H1 (cell line): ENCODE measurements at regions not wholly inside any gene's neighbourhood (a gene's known extent, or its start where the extent isn't known, plus 50 kb on each side); places are given as distances from the start of the nearest gene placed in this dataset.

Source experiments
- CTCF ChIA-PET: fragments of 300-600 bp; sonication (Branson Sonifier 250); formaldehyde crosslinking; loops from one replicate; lab custom pipeline; 2021; ENCODE audit not compliant: partially characterized antibody; lab: Charles Lee
- POLR2A ChIA-PET: fragments of 300-600 bp; sonication (Branson Sonifier 250); formaldehyde crosslinking; loops from one replicate; lab custom pipeline; 2021; ENCODE audit warnings: inconsistent platforms; ENCODE audit not compliant: partially characterized antibody; lab: Charles Lee
- DNase-seq, 2 experiments: peaks; one replicate each; pipeline versions ENCODE4 v3.0.0 to v3.0.0-alpha.2; 2010 to 2022; ENCODE audit warnings: low spot score in 2 of 2, low read depth in 1 of 2, mixed read lengths in 1 of 2
- FAIRE-seq: peaks from 2 replicates; lab custom pipeline; 2011; peaks lifted over from hg19 to GRCh38; lab: Jason Lieb, UNC
- H2AFZ ChIP-seq: 2 replicates; pipeline ENCODE4 v1.8.1; 2012; ENCODE audit warnings: low read length, inconsistent platforms
- H2AK5ac ChIP-seq: 2 replicates; pipeline ENCODE4 v1.6.1; 2013; ENCODE audit warnings: low read depth, low read length
- H2BK120ac ChIP-seq: replicated peaks from 2 replicates; pipeline ENCODE3; 2013; ENCODE audit warnings: low read depth, low read length, inconsistent platforms
- H2BK12ac ChIP-seq: 2 replicates; pipeline ENCODE4 v1.6.1; 2013; ENCODE audit warnings: low read depth, low read length
- H2BK15ac ChIP-seq: 2 replicates; pipeline ENCODE4 v1.6.1; 2013; ENCODE audit warnings: low read length
- H2BK20ac ChIP-seq: 2 replicates; pipeline ENCODE4 v1.6.1; 2013; ENCODE audit warnings: low read length
- H2BK5ac ChIP-seq: 2 replicates; pipeline ENCODE4 v1.6.1; 2013; ENCODE audit warnings: low read depth, low read length
- H3K14ac ChIP-seq: 2 replicates; pipeline ENCODE4 v1.6.1; 2013; ENCODE audit warnings: inconsistent platforms; ENCODE audit not compliant: insufficient read length
- H3K18ac ChIP-seq: 2 replicates; pipeline ENCODE4 v1.6.1; 2013; ENCODE audit warnings: low read length; ENCODE audit errors: extremely low read depth
- H3K23ac ChIP-seq: 2 replicates; pipeline ENCODE4 v1.6.1; 2013; ENCODE audit warnings: inconsistent platforms; ENCODE audit not compliant: insufficient read length
- H3K23me2 ChIP-seq: 2 replicates; pipeline ENCODE4 v1.6.1; 2013; ENCODE audit warnings: low read depth, low read length
- H3K27ac ChIP-seq: 2 replicates; pipeline ENCODE4 v1.6.1; 2011; ENCODE audit warnings: low read depth, low read length, inconsistent platforms
- H3K27me3 ChIP-seq, 4 experiments: replicated peaks in 1 of 4; 1 replicate in 1 of 4; 2 replicates in 3 of 4; pipeline versions ENCODE4 v1.6.1 to v1.8.1; 2011 to 2013; ENCODE audit warnings: low read length in 3 of 4, mild to moderate bottlenecking in 3 of 4, inconsistent platforms in 2 of 4, mixed read lengths in 2 of 4, moderate library complexity in 1 of 4; ENCODE audit not compliant: control insufficient read depth in 3 of 4, insufficient read depth in 3 of 4; ENCODE audit errors: extremely low read depth in 1 of 4
- H3K36me3 ChIP-seq, 4 experiments: 2 replicates each; pipeline versions ENCODE4 v1.6.1 to v1.8.1; 2011 to 2013; ENCODE audit warnings: mild to moderate bottlenecking in 4 of 4, low read length in 3 of 4, moderate library complexity in 2 of 4, control low read depth in 1 of 4, inconsistent platforms in 1 of 4; ENCODE audit not compliant: insufficient read depth in 4 of 4, control insufficient read depth in 2 of 4
- H3K4ac ChIP-seq: replicated peaks from 2 replicates; pipeline ENCODE3; 2013; ENCODE audit warnings: low read length, low read depth, mixed read lengths, inconsistent platforms; ENCODE audit not compliant: insufficient read length
- H3K4me1 ChIP-seq, 4 experiments: replicated peaks in 1 of 4; 1 replicate in 1 of 4; 2 replicates in 3 of 4; pipeline versions ENCODE4 v1.6.1 to v1.8.1; 2011 to 2013; ENCODE audit warnings: low read length in 3 of 4, inconsistent platforms in 2 of 4, mixed read lengths in 1 of 4; ENCODE audit not compliant: insufficient read depth in 4 of 4, control insufficient read depth in 3 of 4
- H3K4me2 ChIP-seq, 2 experiments: 2 replicates each; pipeline versions ENCODE4 v1.6.1 to v1.8.1; 2011 to 2013; ENCODE audit warnings: low read depth in 2 of 2, low read length in 2 of 2, control low read depth in 1 of 2, inconsistent platforms in 1 of 2, mild to moderate bottlenecking in 1 of 2; ENCODE audit not compliant: insufficient read depth in 1 of 2
- H3K4me3 ChIP-seq, 4 experiments: fragments of 200-600, 300-600 bp in 1 of 4; sonication (generic), shearing (Covaris generic), sonication (Bioruptor Twin) in 1 of 4; 2 replicates each; pipeline versions ENCODE4 v1.5.1 to v1.8.1; 2011 to 2016; ENCODE audit warnings: low read length in 4 of 4, low read depth in 3 of 4, control low read depth in 2 of 4, inconsistent platforms in 2 of 4, mild to moderate bottlenecking in 2 of 4, mixed read lengths in 1 of 4, moderate library complexity in 1 of 4; ENCODE audit not compliant: insufficient read depth in 2 of 4; ENCODE audit errors: extremely low read depth in 1 of 4
- H3K56ac ChIP-seq: replicated peaks from 2 replicates; pipeline ENCODE3; 2013; ENCODE audit warnings: low read depth, mild to moderate bottlenecking, mixed read lengths, low read length, inconsistent platforms; ENCODE audit not compliant: insufficient read length
- H3K79me1 ChIP-seq: 2 replicates; pipeline ENCODE4 v1.6.1; 2013; ENCODE audit warnings: low read depth, low read length, control low read depth
- H3K79me2 ChIP-seq, 2 experiments: 2 replicates each; pipeline versions ENCODE4 v1.6.1 to v1.8.1; 2012 to 2013; ENCODE audit warnings: low read length in 2 of 2, mild to moderate bottlenecking in 2 of 2, inconsistent platforms in 1 of 2; ENCODE audit not compliant: insufficient read depth in 2 of 2, control insufficient read depth in 1 of 2
- H3K9ac ChIP-seq, 4 experiments: replicated peaks in 1 of 4; 1 replicate in 1 of 4; 2 replicates in 3 of 4; pipeline versions ENCODE4 v1.6.1 to v1.8.1; 2011 to 2013; ENCODE audit warnings: low read depth in 3 of 4, low read length in 3 of 4, control low read depth in 2 of 4, mild to moderate bottlenecking in 2 of 4, moderate library complexity in 2 of 4, inconsistent platforms in 1 of 4; ENCODE audit errors: extremely low read depth in 1 of 4
- H3K9me3 ChIP-seq, 2 experiments: 2 replicates each; pipeline versions ENCODE4 v1.6.1 to v1.8.1; 2012 to 2013; ENCODE audit warnings: mild to moderate bottlenecking in 2 of 2, moderate library complexity in 2 of 2, control low read depth in 1 of 2, inconsistent platforms in 1 of 2, low read depth in 1 of 2, low read length in 1 of 2, mixed read lengths in 1 of 2; ENCODE audit not compliant: insufficient read depth in 2 of 2
- H4K20me1 ChIP-seq, 2 experiments: replicated peaks in 1 of 2; 2 replicates each; pipeline versions ENCODE3 to v1.8.1; 2011 to 2013; ENCODE audit warnings: inconsistent platforms in 2 of 2, low read length in 2 of 2, mild to moderate bottlenecking in 1 of 2; ENCODE audit not compliant: insufficient read depth in 2 of 2, control insufficient read depth in 1 of 2
- H4K5ac ChIP-seq: 2 replicates; pipeline ENCODE4 v1.6.1; 2013; ENCODE audit warnings: low read length, low read depth, mixed read lengths, inconsistent platforms; ENCODE audit not compliant: insufficient read length
- H4K8ac ChIP-seq: 2 replicates; pipeline ENCODE4 v1.8.0; 2013; ENCODE audit warnings: mild to moderate bottlenecking, moderate library complexity, low read length, inconsistent platforms; ENCODE audit not compliant: insufficient read depth; ENCODE audit errors: extremely low read depth
- H4K91ac ChIP-seq: replicated peaks from 2 replicates; pipeline ENCODE3; 2013; ENCODE audit warnings: low read length, mixed read lengths, inconsistent platforms; ENCODE audit not compliant: insufficient read length
- ASH2L ChIP-seq: fragments of 200-600, 300-600 bp; sonication (generic); IDR thresholded peaks from one replicate; pipeline ENCODE4 v1.7.1; 2017; ENCODE audit warnings: low read length
- CBX8 ChIP-seq: fragments of 300-800, 300-1000 bp; sonication (generic); IDR thresholded peaks from 2 replicates; pipeline ENCODE4 v1.7.1; 2016; ENCODE audit warnings: low read depth, low read length, borderline replicate concordance
- CHD1 ChIP-seq: IDR thresholded peaks from 2 replicates; pipeline ENCODE4 v1.6.1; 2012; ENCODE audit warnings: low read depth, low read length, improper control_type of control experiment
- EGR1 ChIP-seq: IDR thresholded peaks from 2 replicates; pipeline ENCODE4 v1.6.1; 2011; ENCODE audit warnings: low read depth, low read length, borderline replicate concordance
- EP300 ChIP-seq, 2 experiments: IDR thresholded peaks; 1 replicate in 1 of 2; 2 replicates in 1 of 2; pipeline ENCODE4 v1.6.1; 2011 to 2012; ENCODE audit warnings: low read depth in 2 of 2, low read length in 2 of 2, mild to moderate bottlenecking in 2 of 2, borderline replicate concordance in 1 of 2, inconsistent platforms in 1 of 2, moderate library complexity in 1 of 2
- GTF2F1 ChIP-seq: IDR thresholded peaks from 2 replicates; pipeline ENCODE4 v1.6.1; 2012; ENCODE audit warnings: low read depth, low read length, improper control_type of control experiment, borderline replicate concordance
- HDAC2 ChIP-seq, 2 experiments: fragments of 300-600 bp in 1 of 2; sonication (generic) in 1 of 2; IDR thresholded peaks; 2 replicates each; pipeline ENCODE4 v1.6.1; 2011 to 2012; ENCODE audit warnings: low read depth in 2 of 2, low read length in 2 of 2, mild to moderate bottlenecking in 2 of 2, moderate library complexity in 2 of 2, borderline replicate concordance in 1 of 2, inconsistent platforms in 1 of 2
- JUN ChIP-seq: IDR thresholded peaks from 2 replicates; pipeline ENCODE4 v1.6.1; 2011; ENCODE audit warnings: low read depth, mild to moderate bottlenecking, improper control_type of control experiment, low read length
- KDM1A ChIP-seq: fragments of 200-600, 300-600 bp; sonication (generic); IDR thresholded peaks from 2 replicates; pipeline ENCODE4 v1.7.1; 2016; ENCODE audit warnings: mild to moderate bottlenecking, low read length, borderline replicate concordance
- MAX ChIP-seq: IDR thresholded peaks from 2 replicates; pipeline ENCODE4 v1.6.1; 2012; ENCODE audit warnings: inconsistent platforms
- SAP30 ChIP-seq: fragments of 300-600 bp; sonication (generic); IDR thresholded peaks from 2 replicates; pipeline ENCODE4 v1.7.1; 2012; ENCODE audit warnings: low read length, moderate library complexity, mild to moderate bottlenecking, inconsistent platforms; ENCODE audit not compliant: insufficient read depth, insufficient replicate concordance
- SIRT6 ChIP-seq: IDR thresholded peaks from one replicate; pipeline ENCODE4 v1.7.1; 2012; ENCODE audit warnings: low read length, inconsistent platforms
- TAF1 ChIP-seq: IDR thresholded peaks from 2 replicates; pipeline ENCODE4 v1.6.1; 2011; ENCODE audit warnings: mild to moderate bottlenecking, low read depth, low read length
- WGBS, 2 experiments: shearing (Covaris generic) in 1 of 2; methylation state at CpG; one replicate each; pipeline versions ENCODE4 v1.1.6 to v1.1.7; 2013 to 2015; ENCODE audit warnings: low lambda C conversion rate in 2 of 2, mixed read lengths in 2 of 2, inconsistent platforms in 1 of 2, low coverage in 1 of 2, missing lambda C conversion rate in 1 of 2; ENCODE audit not compliant: insufficient replicate concordance in 2 of 2, insufficient coverage in 1 of 2, insufficient read length in 1 of 2; ENCODE audit errors: extremely low coverage in 1 of 2, missing lambda C conversion rate in 1 of 2; 5-methylcytosine and 5-hydroxymethylcytosine counted together

GRCh38 chr6:163965426-163966348 lies 551.2 kb downstream of the QKI start:
- Histone ChIP-seq H4K91ac (no peak overlapping the region), H3K4me1 (no peaks in the 10 kb centered on the region), H3K36me3 (no peaks in the 10 kb centered on the region), H4K20me1 (no peaks in the 10 kb centered on the region), H4K5ac (no peak overlapping the region), H3K56ac (no peak overlapping the region), H4K8ac (no peak overlapping the region), H2BK20ac (no peak overlapping the region), H2BK12ac (no peak overlapping the region), H3K14ac (no peak overlapping the region), H3K4me2 (no peak overlapping the region), H3K4ac (no peak overlapping the region), H3K23ac (no peak overlapping the region), H2AFZ (no peak overlapping the region), H2AK5ac (no peak overlapping the region), H3K27ac (no peak overlapping the region), H3K4me3 (no peak overlapping the region), H3K79me1 (no peaks in the 10 kb centered on the region), H3K27me3 (no peaks in the 10 kb centered on the region), H2BK5ac (no peak overlapping the region), H3K9me3 (no peaks in the 10 kb centered on the region)
- no peak for FAIRE-seq
- 91% methylated on average over 14 of the region's 14 CpGs; no CpG with 5 or more reads in 1 of the 2 experiments for WGBS, 2 experiments
- CTCF ChIA-PET, result no interaction called here
- POLR2A ChIA-PET, result no interaction called here
- TF ChIP-seq SAP30 (no peak), MAX (no peak), KDM1A (no peak), ASH2L (no peak), EGR1 (no peak), GTF2F1 (no peak), JUN (no peak), HDAC2 (IDR thresholded peaks at IDR 0.05; ENCODE audit: borderline replicate concordance in 1 of 2, low read depth in 2 of 2, low read length in 2 of 2) (no peak), SIRT6 (no peak), EP300 (IDR thresholded peaks at IDR 0.05; ENCODE audit: borderline replicate concordance in 1 of 2, low read depth in 2 of 2, low read length in 2 of 2) (no peak), CBX8 (no peak), TAF1 (no peak), CHD1 (no peak)
- TF ChIP-seq, all 59 proteins: peak for 0
- DNase-seq, result no peak
- no peak overlapping the region for H3K9ac ChIP-seq
- H2BK15ac ChIP-seq, result no peak overlapping the region
- H2BK120ac ChIP-seq, result no peak overlapping the region
- H3K18ac ChIP-seq, result no peak overlapping the region
- H3K79me2 ChIP-seq, result no peaks in the 10 kb centered on the region
- H3K23me2 ChIP-seq, result no peaks in the 10 kb centered on the region
